GM19452 (cell line): ENCODE measurements at regions not wholly inside any gene's neighbourhood (a gene's known extent, or its start where the extent isn't known, plus 50 kb on each side); places are given as distances from the start of the nearest gene placed in this dataset.

ENCODE experiments used
- ATAC-seq: cut with Tn5 transposase; IDR thresholded peaks from one replicate; pipeline ENCODE4 v1.9.1; 2021; ENCODE audit not compliant: unreplicated experiment

DNA sequence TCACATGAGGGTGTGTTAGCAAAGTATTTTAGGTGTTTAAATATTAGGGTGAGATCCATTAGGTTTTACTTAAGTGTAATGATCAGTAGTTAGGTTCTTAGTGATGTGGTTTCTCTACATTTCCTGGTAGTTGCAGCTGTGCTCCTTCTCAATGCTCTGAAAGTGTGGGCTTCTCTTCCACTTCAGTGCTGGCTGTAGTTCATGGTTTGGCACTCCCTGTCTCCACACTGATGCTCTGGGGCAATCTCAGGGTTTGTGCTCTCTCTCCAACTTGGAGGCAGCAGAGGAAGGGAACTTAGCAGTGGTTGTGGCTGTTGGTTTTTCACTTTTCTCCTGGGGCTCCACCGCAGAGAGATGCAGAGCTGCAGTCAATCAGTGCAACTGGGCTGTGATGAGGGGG is 507.5 kb downstream of the TMEM232 start:
- ATAC-seq, result no peak

DNA sequence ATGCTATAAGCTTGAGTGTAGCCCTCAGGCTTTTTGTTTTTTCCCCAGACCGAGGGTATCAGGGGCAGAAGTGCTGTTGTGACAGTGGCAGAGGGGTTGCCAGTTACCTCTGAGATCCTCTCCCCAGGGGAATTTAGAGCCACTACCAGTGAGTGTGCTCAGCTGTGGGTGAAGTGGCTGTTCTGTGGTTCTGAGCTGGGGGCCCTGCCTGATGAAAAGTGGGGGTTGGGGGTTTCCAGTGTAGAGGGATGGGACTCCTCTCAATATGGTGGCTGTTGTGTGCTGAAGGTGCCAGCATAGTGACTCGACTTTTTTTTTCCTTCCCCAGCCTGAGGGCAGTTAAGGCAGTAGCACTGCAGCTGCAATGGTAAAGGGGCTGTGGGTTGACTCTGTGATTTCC is 506.7 kb downstream of the TMEM232 start:
- no peak for ATAC-seq

DNA sequence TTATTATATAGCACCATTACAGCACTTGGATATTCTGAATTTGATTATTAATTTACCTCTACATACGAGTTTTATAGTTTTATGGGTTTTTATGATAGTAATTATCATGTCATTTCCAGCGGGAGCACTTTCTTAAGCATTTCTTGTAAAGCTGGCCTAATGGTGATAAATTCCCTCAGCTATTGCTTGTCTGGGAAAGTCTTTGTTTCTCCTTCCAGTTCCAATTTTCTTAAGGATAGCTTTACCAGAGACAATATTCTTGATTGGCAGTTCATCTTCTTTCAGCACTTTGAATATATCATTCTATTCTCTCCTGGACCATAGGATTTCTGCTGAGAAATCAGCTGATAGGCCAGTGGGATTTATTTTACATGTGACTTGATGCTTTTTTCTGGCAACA is 505.4 kb downstream of the TMEM232 start:
- ATAC-seq, result no peak

- no peak for ATAC-seq
Measured at GRCh38 chr5:110224050-110224449, 502.4 kb downstream of the TMEM232 start.

DNA sequence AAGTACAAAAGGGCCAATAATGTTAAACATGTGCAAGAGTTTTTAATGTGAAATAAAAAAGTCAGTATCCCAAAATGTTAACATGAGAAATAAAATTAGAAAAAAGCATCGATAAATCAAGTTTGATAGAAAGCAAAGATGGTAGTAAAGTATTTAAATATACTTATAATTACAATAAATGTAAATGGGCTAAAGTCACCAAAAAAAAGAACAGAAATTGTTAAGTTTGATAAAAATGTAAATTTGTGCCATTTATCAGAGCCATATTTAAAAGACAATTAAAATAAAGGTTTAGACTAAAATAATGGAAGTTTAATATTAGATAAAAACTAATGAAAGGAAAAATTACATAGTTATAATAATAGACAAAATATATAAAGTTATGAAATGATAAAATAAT is 500.5 kb downstream of the TMEM232 start:
- ATAC-seq, result no peak

GRCh38 chr5:110239786-110240185 is 486.7 kb downstream of the TMEM232 start:
- no peak for ATAC-seq

- no peak for ATAC-seq
Measured at GRCh38 chr5:110242950-110243349, 483.5 kb downstream of the TMEM232 start.

DNA sequence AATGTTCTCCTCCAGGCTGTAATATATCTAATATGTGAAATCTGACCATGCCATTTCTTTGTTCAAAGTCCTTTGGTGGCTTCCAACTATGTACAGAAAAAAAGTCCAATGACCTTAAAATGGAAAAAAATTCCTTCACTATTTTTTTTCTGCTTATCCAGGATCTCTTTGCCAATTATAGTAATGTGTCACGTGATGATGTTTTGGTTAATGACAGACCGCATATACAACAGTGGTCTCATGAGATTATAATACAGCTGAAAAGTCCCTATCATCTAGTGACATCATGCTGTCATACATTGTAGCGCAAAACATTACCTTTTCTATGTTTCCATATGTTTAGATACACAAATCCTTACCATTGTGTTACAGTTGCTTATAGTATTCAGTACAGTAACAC is 477.6 kb downstream of the TMEM232 start:
- ATAC-seq, result no peak

GRCh38 chr5:110250355-110250754 is 476.1 kb downstream of the TMEM232 start:
- no peak for ATAC-seq

DNA sequence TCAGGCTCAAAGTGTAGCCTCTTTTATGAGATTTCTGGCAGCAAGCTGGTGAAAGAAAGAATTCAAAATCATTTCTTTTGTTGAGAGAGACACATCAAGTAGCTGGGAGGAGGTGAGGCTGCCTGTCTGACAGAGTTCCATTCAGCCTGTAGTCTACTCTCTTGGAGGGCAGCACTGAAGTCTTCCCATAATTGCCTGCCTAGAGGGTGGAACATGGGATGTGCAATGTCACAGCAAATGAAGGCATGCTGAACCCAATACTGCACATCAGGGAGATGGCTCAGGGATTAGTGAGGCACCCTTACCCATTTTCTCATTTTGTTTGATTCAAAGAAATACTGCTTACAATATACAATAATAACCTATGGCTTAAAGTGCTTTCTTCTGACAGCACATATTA is 475.7 kb downstream of the TMEM232 start:
- ATAC-seq, result no peak

DNA sequence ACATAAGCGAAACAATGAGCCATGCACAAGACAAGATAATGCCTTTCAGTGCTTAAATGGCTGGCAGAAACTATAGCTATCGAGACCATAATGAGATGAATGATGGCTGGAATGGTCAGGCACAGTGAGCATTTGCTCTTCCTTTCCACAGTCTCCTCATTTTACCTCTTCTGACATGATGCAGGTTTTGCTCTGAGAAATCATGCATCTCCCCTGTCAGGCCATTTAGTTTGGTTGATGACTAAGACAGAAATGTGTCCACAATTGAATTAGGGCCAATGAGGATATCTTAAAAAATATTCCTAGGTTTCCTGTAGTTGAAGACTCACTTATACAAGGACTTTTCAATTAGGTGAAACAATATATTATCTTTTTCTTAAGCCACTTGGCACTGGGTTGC is 475.1 kb downstream of the TMEM232 start:
- ATAC-seq, result no peak

DNA sequence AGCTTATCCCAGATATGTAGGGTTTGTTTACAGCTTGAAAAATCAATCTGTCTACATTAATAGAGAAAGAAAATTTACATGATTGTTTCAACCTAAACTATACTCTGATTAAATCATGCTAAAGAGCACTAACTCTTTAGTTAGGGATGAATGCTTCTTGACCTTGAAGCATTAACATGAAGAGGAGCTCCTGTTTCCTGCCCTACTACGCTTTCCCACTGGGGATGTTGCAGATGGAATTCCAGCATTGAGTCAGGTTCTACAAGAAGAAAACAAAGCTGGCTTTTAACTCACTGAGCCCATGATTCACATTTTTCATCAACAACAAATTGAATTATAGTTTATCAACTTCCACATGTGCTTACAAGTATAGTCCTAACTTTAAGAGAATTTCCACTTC is 471.3 kb downstream of the TMEM232 start:
- ATAC-seq, result no peak

GRCh38 chr5:110256298-110256697 is 470.2 kb downstream of the TMEM232 start:
- ATAC-seq, result no peak

GRCh38 chr5:110257971-110258370 is 468.5 kb downstream of the TMEM232 start:
- no peak for ATAC-seq

GRCh38 chr5:110258460-110259216 is 467.8 kb downstream of the TMEM232 start:
- ATAC-seq, result no peak

DNA sequence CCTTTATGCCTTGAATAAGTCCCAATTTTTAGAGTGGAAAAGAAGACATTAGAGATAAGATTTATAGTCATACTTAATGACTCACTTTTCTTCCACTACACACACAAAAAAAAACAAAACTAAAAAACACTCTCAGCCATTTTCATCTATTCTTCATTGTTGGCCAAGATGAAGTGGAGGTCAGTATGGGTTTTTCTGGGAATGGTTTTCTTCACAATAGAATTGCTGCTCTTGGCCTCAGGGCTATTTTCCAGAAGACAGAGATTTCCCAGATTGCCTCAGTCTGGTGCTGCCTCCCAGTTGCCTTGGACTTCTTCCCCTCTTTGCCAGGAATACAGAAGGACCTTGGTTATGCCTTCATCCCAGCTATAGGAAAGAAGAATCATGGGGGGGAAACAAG is 463.7 kb downstream of the TMEM232 start:
- ATAC-seq, result no peak

DNA sequence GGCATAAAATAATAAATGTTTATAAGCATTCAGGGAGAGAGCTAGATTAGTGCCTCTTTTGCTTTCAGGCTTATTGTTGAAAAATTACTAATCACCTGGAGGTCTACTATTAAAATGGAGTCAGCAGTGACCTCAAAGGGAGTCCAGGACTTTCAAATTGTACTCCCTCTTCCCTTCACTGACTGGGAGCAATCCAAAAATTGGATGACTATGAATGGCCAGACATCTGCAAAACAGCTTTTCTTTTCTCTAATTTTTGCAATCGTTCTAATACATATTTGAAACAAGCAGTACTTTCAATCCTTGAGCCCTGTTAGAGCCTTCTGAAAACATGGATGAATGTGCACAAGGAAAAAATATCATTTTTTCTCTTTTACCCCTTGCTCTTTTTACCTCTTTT is 461.8 kb downstream of the TMEM232 start:
- ATAC-seq, result no peak

GRCh38 chr5:110265162-110265561 is 461.3 kb downstream of the TMEM232 start:
- no peak for ATAC-seq

DNA sequence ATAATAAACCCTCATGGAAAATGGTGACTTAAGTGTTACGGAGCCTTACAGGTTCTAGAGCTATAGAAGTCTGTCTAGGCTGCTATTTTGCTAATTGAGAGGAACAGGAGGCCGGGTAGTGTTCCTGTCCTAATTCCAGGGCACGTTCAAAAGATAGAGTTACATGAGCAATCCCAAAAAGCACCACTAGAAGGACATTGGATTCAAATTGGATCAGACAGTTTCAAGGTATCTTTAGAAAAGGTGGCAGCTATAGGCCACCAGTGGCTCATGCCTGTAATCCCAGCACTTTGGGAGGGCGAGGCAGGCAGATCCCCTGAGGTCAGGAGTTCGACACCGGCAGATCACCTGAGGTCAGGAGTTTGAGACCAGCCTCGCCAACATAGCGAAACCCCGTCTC is 458.8 kb downstream of the TMEM232 start:
- ATAC-seq, result no peak

DNA sequence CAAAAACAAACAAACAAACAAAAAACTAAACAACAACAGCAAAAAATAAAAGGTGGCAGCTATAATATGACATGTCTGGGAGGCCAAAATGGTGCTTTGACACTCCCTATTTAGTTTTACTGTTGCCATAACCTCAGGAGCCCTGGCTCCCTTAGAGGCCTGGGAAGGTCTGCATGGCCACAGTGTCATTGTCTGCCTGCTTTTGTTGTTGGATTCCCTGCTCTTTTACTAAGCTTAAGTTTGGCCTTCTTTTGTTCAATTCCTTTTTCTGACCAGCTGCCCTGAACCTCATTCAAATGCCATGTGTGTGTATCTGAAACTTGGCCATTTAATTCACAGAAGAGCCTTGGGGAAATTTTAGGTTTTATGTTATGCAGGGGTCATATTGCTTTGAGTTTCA is 458.2 kb downstream of the TMEM232 start:
- no peak for ATAC-seq

GRCh38 chr5:110268985-110269384 is 457.5 kb downstream of the TMEM232 start:
- ATAC-seq, result no peak

GRCh38 chr5:110269478-110270142 is 456.9 kb downstream of the TMEM232 start:
- ATAC-seq, result no peak

- ATAC-seq, result no peak
Measured at GRCh38 chr5:110275878-110276277, 450.6 kb downstream of the TMEM232 start.
